MM.1S (cell line): ENCODE measurements at regions not wholly inside any gene's neighbourhood (a gene's known extent, or its start where the extent isn't known, plus 50 kb on each side); places are given as distances from the start of the nearest gene placed in this dataset.

ENCODE experiments used
- EZH2 ChIP-seq: fragments of 300-600 bp; sonication (generic); optimal IDR thresholded peaks from 2 replicates; pipeline ENCODE3; 2017; ENCODE audit warnings: low read depth, mild to moderate bottlenecking, antibody characterized with exemption, low read length, mixed read lengths
- TF ChIP-seq, protein P1 (sequence below): fragments of 300-600 bp; sonication (generic); IDR thresholded peaks from 2 replicates; pipeline ENCODE4 v1.5.1; 2016; ENCODE audit warnings: antibody characterized with exemption, low read length, mixed read lengths

- TF ChIP-seq, protein P1, sequence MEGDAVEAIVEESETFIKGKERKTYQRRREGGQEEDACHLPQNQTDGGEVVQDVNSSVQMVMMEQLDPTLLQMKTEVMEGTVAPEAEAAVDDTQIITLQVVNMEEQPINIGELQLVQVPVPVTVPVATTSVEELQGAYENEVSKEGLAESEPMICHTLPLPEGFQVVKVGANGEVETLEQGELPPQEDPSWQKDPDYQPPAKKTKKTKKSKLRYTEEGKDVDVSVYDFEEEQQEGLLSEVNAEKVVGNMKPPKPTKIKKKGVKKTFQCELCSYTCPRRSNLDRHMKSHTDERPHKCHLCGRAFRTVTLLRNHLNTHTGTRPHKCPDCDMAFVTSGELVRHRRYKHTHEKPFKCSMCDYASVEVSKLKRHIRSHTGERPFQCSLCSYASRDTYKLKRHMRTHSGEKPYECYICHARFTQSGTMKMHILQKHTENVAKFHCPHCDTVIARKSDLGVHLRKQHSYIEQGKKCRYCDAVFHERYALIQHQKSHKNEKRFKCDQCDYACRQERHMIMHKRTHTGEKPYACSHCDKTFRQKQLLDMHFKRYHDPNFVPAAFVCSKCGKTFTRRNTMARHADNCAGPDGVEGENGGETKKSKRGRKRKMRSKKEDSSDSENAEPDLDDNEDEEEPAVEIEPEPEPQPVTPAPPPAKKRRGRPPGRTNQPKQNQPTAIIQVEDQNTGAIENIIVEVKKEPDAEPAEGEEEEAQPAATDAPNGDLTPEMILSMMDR, result no peak
- no peak for TF ChIP-seq EZH2
Observed at GRCh38 chr10:117823980-117824379, 222.8 kb downstream of the RAB11FIP2 start.
